ENCODE measurements at regions not wholly inside any gene's neighbourhood (a gene's known extent, or its start where the extent isn't known, plus 50 kb on each side); places are given as distances from the start of the nearest gene placed in this dataset.

- H3K36me3 ChIP-seq (ENCODE audit: insufficient read depth, low read length), result no peaks in the 10 kb centered on the region
- H3K9me3 ChIP-seq (ENCODE audit: insufficient read depth, low read depth, low read length), result no peaks in the 10 kb centered on the region
- no peak overlapping the region for H3K27ac ChIP-seq (ENCODE audit: low read depth, low read length)
- H3K9ac ChIP-seq (ENCODE audit: low read length), result no peak overlapping the region
- Mint-ChIP-seq H3K4me3 (ENCODE audit: unreplicated experiment) (no peak overlapping the region), H3K36me3 (ENCODE audit: low read depth, unreplicated experiment) (no peaks in the 10 kb centered on the region), H3K27ac (ENCODE audit: unreplicated experiment) (no peak overlapping the region), H3K4me1 (ENCODE audit: low read depth, unreplicated experiment) (peaks cover 10% of the 10 kb centered on the region), H3K27me3 (ENCODE audit: low read depth, unreplicated experiment) (peaks cover 45% of the 10 kb centered on the region), H3K9me3 (ENCODE audit: unreplicated experiment) (peaks cover 2% of the 10 kb centered on the region)
- H3K27me3 ChIP-seq (ENCODE audit: insufficient read depth, low read length), result peaks cover 24% of the 10 kb centered on the region
- no peak for DNase-seq (ENCODE audit: low read depth)
- no peak for FAIRE-seq
- no peaks in the 10 kb centered on the region for H3K4me1 ChIP-seq (ENCODE audit: insufficient read depth, low read length)
- no peaks in the 10 kb centered on the region for H3K79me2 ChIP-seq (ENCODE audit: insufficient read depth, low read length)
- H4K20me1 ChIP-seq (ENCODE audit: insufficient read depth, low read length), result no peaks in the 10 kb centered on the region
- H3K4me2 ChIP-seq (ENCODE audit: low read length), result no peak overlapping the region
- no peak overlapping the region for H2AFZ ChIP-seq (ENCODE audit: low read depth, low read length)
- H3K4me3 ChIP-seq (ENCODE audit: insufficient read depth, low read depth, low read length), result no peak overlapping the region
- TF ChIP-seq EZH2 (IDR thresholded peaks at IDR 0.05; ENCODE audit: insufficient read depth, low read length) (no peak), CTCF (IDR thresholded peaks at IDR 0.05; ENCODE audit: insufficient read depth, low read depth, low read length) (no peak)
These were observed 155.2 kb upstream of the PDE10A start for GRCh38 chr6:165818200-165818599.

- Mint-ChIP-seq H3K27me3 (ENCODE audit: low read depth, unreplicated experiment) (peaks cover 48% of the 10 kb centered on the region), H3K9me3 (ENCODE audit: unreplicated experiment) (peaks cover 2% of the 10 kb centered on the region), H3K4me3 (ENCODE audit: unreplicated experiment) (no peak overlapping the region), H3K36me3 (ENCODE audit: low read depth, unreplicated experiment) (no peaks in the 10 kb centered on the region), H3K4me1 (ENCODE audit: low read depth, unreplicated experiment) (peaks cover 10% of the 10 kb centered on the region), H3K27ac (ENCODE audit: unreplicated experiment) (no peak overlapping the region)
- Histone ChIP-seq H3K27ac (ENCODE audit: low read depth, low read length) (no peak overlapping the region), H4K20me1 (ENCODE audit: insufficient read depth, low read length) (no peaks in the 10 kb centered on the region), H3K36me3 (ENCODE audit: insufficient read depth, low read length) (no peaks in the 10 kb centered on the region), H3K9ac (ENCODE audit: low read length) (no peak overlapping the region), H3K9me3 (ENCODE audit: insufficient read depth, low read depth, low read length) (no peaks in the 10 kb centered on the region), H3K79me2 (ENCODE audit: insufficient read depth, low read length) (no peaks in the 10 kb centered on the region), H3K4me1 (ENCODE audit: insufficient read depth, low read length) (no peaks in the 10 kb centered on the region), H2AFZ (ENCODE audit: low read depth, low read length) (no peak overlapping the region), H3K27me3 (ENCODE audit: insufficient read depth, low read length) (peaks cover 26% of the 10 kb centered on the region), H3K4me2 (ENCODE audit: low read length) (no peak overlapping the region), H3K4me3 (ENCODE audit: insufficient read depth, low read depth, low read length) (no peak overlapping the region)
- DNase-seq (ENCODE audit: low read depth) (no peak), FAIRE-seq (no peak)
- TF ChIP-seq CTCF (IDR thresholded peaks at IDR 0.05; ENCODE audit: insufficient read depth, low read depth, low read length) (no peak), EZH2 (IDR thresholded peaks at IDR 0.05; ENCODE audit: insufficient read depth, low read length) (no peak)
These were observed 154.7 kb upstream of the PDE10A start for GRCh38 chr6:165817771-165818170.

- H3K4me1 ChIP-seq (ENCODE audit: insufficient read depth, low read length), result no peaks in the 10 kb centered on the region
- Mint-ChIP-seq H3K36me3 (ENCODE audit: low read depth, unreplicated experiment) (no peaks in the 10 kb centered on the region), H3K27me3 (ENCODE audit: low read depth, unreplicated experiment) (peaks cover 51% of the 10 kb centered on the region), H3K4me3 (ENCODE audit: unreplicated experiment) (no peak overlapping the region), H3K9me3 (ENCODE audit: unreplicated experiment) (peaks cover 2% of the 10 kb centered on the region), H3K4me1 (ENCODE audit: low read depth, unreplicated experiment) (peaks cover 10% of the 10 kb centered on the region), H3K27ac (ENCODE audit: unreplicated experiment) (no peak overlapping the region)
- no peak overlapping the region for H2AFZ ChIP-seq (ENCODE audit: low read depth, low read length)
- no peak overlapping the region for H3K27ac ChIP-seq (ENCODE audit: low read depth, low read length)
- DNase-seq (ENCODE audit: low read depth) (no peak), FAIRE-seq (no peak)
- no peaks in the 10 kb centered on the region for H3K79me2 ChIP-seq (ENCODE audit: insufficient read depth, low read length)
- H3K9me3 ChIP-seq (ENCODE audit: insufficient read depth, low read depth, low read length), result no peaks in the 10 kb centered on the region
- no peak overlapping the region for H3K9ac ChIP-seq (ENCODE audit: low read length)
- H3K4me2 ChIP-seq (ENCODE audit: low read length), result no peak overlapping the region
- H3K27me3 ChIP-seq (ENCODE audit: insufficient read depth, low read length), result peaks cover 26% of the 10 kb centered on the region
- no peak overlapping the region for H3K4me3 ChIP-seq (ENCODE audit: insufficient read depth, low read depth, low read length)
- H3K36me3 ChIP-seq (ENCODE audit: insufficient read depth, low read length), result no peaks in the 10 kb centered on the region
- TF ChIP-seq EZH2 (IDR thresholded peaks at IDR 0.05; ENCODE audit: insufficient read depth, low read length) (no peak), CTCF (IDR thresholded peaks at IDR 0.05; ENCODE audit: insufficient read depth, low read depth, low read length) (no peak)
- no peaks in the 10 kb centered on the region for H4K20me1 ChIP-seq (ENCODE audit: insufficient read depth, low read length)
These were observed 154.1 kb upstream of the PDE10A start for GRCh38 chr6:165817148-165817547.
